Endothelial cell of umbilical vein (primary cell): ENCODE measurements at regions not wholly inside any gene's neighbourhood (a gene's known extent, or its start where the extent isn't known, plus 50 kb on each side); places are given as distances from the start of the nearest gene placed in this dataset.

Source experiments
- GATA2 ChIP-seq: IDR thresholded peaks from 2 replicates; pipeline ENCODE4 v1.7.0; 2011; ENCODE audit warnings: low read depth, mild to moderate bottlenecking, moderate library complexity, mixed read lengths, low read length; ENCODE audit not compliant: insufficient read length, insufficient read depth
- MAX ChIP-seq: IDR thresholded peaks from 2 replicates; pipeline ENCODE4 v1.6.1; 2011; ENCODE audit not compliant: insufficient read depth, insufficient read length
- MYC ChIP-seq: IDR thresholded peaks from one replicate; pipeline ENCODE4 v1.6.1; 2011; ENCODE audit warnings: mild to moderate bottlenecking, low read depth, low read length
- POLR2A ChIP-seq: IDR thresholded peaks from 2 replicates; pipeline ENCODE4 v1.6.1; 2012; ENCODE audit warnings: low read depth, mild to moderate bottlenecking, control low read depth, low read length
- POLR2AphosphoS5 ChIP-seq: IDR thresholded peaks from 2 replicates; pipeline ENCODE4 v1.6.1; 2012; ENCODE audit warnings: low read depth, mild to moderate bottlenecking, control low read depth, low read length, moderate library complexity; ENCODE audit not compliant: insufficient read depth
- TF ChIP-seq, protein P1 (sequence below), 2 donors: IDR thresholded peaks; 1 replicate in 1 of 2; 2 replicates in 1 of 2; pipeline ENCODE4 v1.5.1; 2011; ENCODE audit warnings: low read length in 2 of 2, mild to moderate bottlenecking in 2 of 2, moderate library complexity in 2 of 2, control low read depth in 1 of 2, inconsistent platforms in 1 of 2, low read depth in 1 of 2; ENCODE audit not compliant: insufficient read depth in 1 of 2; ENCODE audit errors: extremely low read depth in 1 of 2

- TF ChIP-seq POLR2A (no peak), MAX (no peak), MYC (no peak), GATA2 (no peak), POLR2AphosphoS5 (no peak)
- TF ChIP-seq, protein P1, sequence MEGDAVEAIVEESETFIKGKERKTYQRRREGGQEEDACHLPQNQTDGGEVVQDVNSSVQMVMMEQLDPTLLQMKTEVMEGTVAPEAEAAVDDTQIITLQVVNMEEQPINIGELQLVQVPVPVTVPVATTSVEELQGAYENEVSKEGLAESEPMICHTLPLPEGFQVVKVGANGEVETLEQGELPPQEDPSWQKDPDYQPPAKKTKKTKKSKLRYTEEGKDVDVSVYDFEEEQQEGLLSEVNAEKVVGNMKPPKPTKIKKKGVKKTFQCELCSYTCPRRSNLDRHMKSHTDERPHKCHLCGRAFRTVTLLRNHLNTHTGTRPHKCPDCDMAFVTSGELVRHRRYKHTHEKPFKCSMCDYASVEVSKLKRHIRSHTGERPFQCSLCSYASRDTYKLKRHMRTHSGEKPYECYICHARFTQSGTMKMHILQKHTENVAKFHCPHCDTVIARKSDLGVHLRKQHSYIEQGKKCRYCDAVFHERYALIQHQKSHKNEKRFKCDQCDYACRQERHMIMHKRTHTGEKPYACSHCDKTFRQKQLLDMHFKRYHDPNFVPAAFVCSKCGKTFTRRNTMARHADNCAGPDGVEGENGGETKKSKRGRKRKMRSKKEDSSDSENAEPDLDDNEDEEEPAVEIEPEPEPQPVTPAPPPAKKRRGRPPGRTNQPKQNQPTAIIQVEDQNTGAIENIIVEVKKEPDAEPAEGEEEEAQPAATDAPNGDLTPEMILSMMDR (IDR thresholded peaks at IDR 0.05; ENCODE audit: extremely low read depth in 1 of 2, insufficient read depth in 1 of 2, low read depth in 1 of 2, low read length in 2 of 2): no peak
Observed at GRCh38 chr3:107184375-107184774, 192.9 kb upstream of the CCDC54 start.
